Keratinocyte (primary cell): ENCODE measurements at regions not wholly inside any gene's neighbourhood (a gene's known extent, or its start where the extent isn't known, plus 50 kb on each side); places are given as distances from the start of the nearest gene placed in this dataset.

Source experiments
- DNase-seq: peaks from one replicate; pipeline ENCODE4 v3.0.0-alpha.2; 2011; ENCODE audit warnings: low read depth, missing footprints, low spot score
- FAIRE-seq: peaks from 2 replicates; lab custom pipeline; 2011; peaks lifted over from hg19 to GRCh38; lab: Jason Lieb, UNC
- H2AFZ ChIP-seq: 2 replicates; pipeline ENCODE4 v1.6.0; 2012; ENCODE audit warnings: low read length, control low read depth, inconsistent platforms; ENCODE audit not compliant: control insufficient read depth
- H3K27ac ChIP-seq: 2 replicates; pipeline ENCODE4 v1.5.1; 2011; ENCODE audit warnings: low read length; ENCODE audit not compliant: control insufficient read depth, insufficient read depth
- H3K27me3 ChIP-seq: 3 replicates; pipeline ENCODE4 v1.6.0; 2011; ENCODE audit warnings: low read length; ENCODE audit not compliant: control insufficient read depth, insufficient read depth; ENCODE audit errors: extremely low read depth
- H3K36me3 ChIP-seq, 2 experiments: 2 replicates in 1 of 2; 3 replicates in 1 of 2; pipeline ENCODE4 v1.5.1; 2011; ENCODE audit warnings: low read length in 2 of 2, mild to moderate bottlenecking in 1 of 2; ENCODE audit not compliant: control insufficient read depth in 2 of 2, insufficient read depth in 2 of 2; ENCODE audit errors: extremely low read depth in 1 of 2
- H3K4me1 ChIP-seq: 3 replicates; pipeline ENCODE4 v1.5.1; 2011; ENCODE audit warnings: low read length; ENCODE audit not compliant: control insufficient read depth, insufficient read depth; ENCODE audit errors: extremely low read depth
- H3K4me2 ChIP-seq: 3 replicates; pipeline ENCODE4 v1.6.0; 2011; ENCODE audit warnings: low read depth, low read length; ENCODE audit not compliant: control insufficient read depth, insufficient read depth; ENCODE audit errors: extremely low read depth
- H3K4me3 ChIP-seq, 3 experiments: fragments of 200-600 bp in 1 of 3; sonication (generic) in 1 of 3; 2 replicates in 2 of 3; 3 replicates in 1 of 3; pipeline ENCODE4 v1.5.1; 2011 to 2016; ENCODE audit warnings: low read length in 3 of 3, mild to moderate bottlenecking in 3 of 3, control low read depth in 2 of 3, inconsistent platforms in 1 of 3, low read depth in 1 of 3, mixed read lengths in 1 of 3, mixed run types in 1 of 3, moderate library complexity in 1 of 3; ENCODE audit not compliant: control insufficient read depth in 2 of 3, insufficient read depth in 2 of 3; ENCODE audit errors: extremely low read depth in 1 of 3
- H3K79me2 ChIP-seq: 2 replicates; pipeline ENCODE4 v1.6.0; 2012; ENCODE audit warnings: low read length; ENCODE audit not compliant: control insufficient read depth, insufficient read depth
- H3K9ac ChIP-seq: 3 replicates; pipeline ENCODE4 v1.6.0; 2011; ENCODE audit warnings: low read length; ENCODE audit not compliant: control insufficient read depth, insufficient read depth; ENCODE audit errors: extremely low read depth
- H3K9me1 ChIP-seq: 3 replicates; pipeline ENCODE4 v1.6.0; 2011; ENCODE audit warnings: low read length; ENCODE audit not compliant: control insufficient read depth, insufficient read depth; ENCODE audit errors: extremely low read depth
- H3K9me3 ChIP-seq: 2 replicates; pipeline ENCODE4 v1.5.1; 2012; ENCODE audit warnings: low read depth, low read length; ENCODE audit not compliant: control insufficient read depth
- H4K20me1 ChIP-seq: 3 replicates; pipeline ENCODE4 v1.6.0; 2011; ENCODE audit warnings: low read length; ENCODE audit not compliant: control insufficient read depth, insufficient read depth; ENCODE audit errors: extremely low read depth
- CTCF ChIP-seq, 3 experiments: IDR thresholded peaks in 1 of 3; conservative IDR thresholded peaks in 1 of 3; optimal IDR thresholded peaks in 1 of 3; 2 replicates in 2 of 3; 3 replicates in 1 of 3; pipeline versions ENCODE3 to v1.5.1; 2011; ENCODE audit warnings: low read length in 3 of 3, mild to moderate bottlenecking in 3 of 3, moderate library complexity in 2 of 3, control low read depth in 1 of 3, inconsistent platforms in 1 of 3; ENCODE audit not compliant: insufficient read depth in 2 of 3; ENCODE audit errors: extremely low read depth in 1 of 3
- EZH2 ChIP-seq: IDR thresholded peaks from one replicate; pipeline ENCODE4 v1.6.1; 2012; ENCODE audit warnings: inconsistent platforms, mild to moderate bottlenecking, low read length, moderate library complexity
- dilution Hi-C: fragments of 300-500 bp; cut with MboI; formaldehyde crosslinking; loops from one replicate; pipeline ENCODE4 v1.7.0; 2020; ENCODE audit warnings: low sequenced_read_pairs; ENCODE audit not compliant: extremely low pct_ligation_motif_present

- no peak overlapping the region for H3K9ac ChIP-seq
- dilution Hi-C loops, result no loop called here
- no peak overlapping the region for H2AFZ ChIP-seq
- FAIRE-seq, result no peak
- TF ChIP-seq EZH2 (no peak), CTCF (optimal IDR thresholded peaks at IDR 0.05 in 1 of 3, IDR thresholded peaks at IDR 0.05 in 1 of 3, conservative IDR thresholded peaks at IDR 0.05 in 1 of 3; ENCODE audit: extremely low read depth in 1 of 3, insufficient read depth in 2 of 3, low read length in 3 of 3) (no peak)
- H3K4me3 ChIP-seq, result no peak overlapping the region
- no peaks in the 10 kb centered on the region for H4K20me1 ChIP-seq
- no peaks in the 10 kb centered on the region for H3K9me3 ChIP-seq
- no peak overlapping the region for H3K4me2 ChIP-seq
- no peak overlapping the region for H3K27ac ChIP-seq
- no peak for DNase-seq
- H3K79me2 ChIP-seq, result no peaks in the 10 kb centered on the region
- no peaks in the 10 kb centered on the region for H3K4me1 ChIP-seq
- no peaks in the 10 kb centered on the region for H3K27me3 ChIP-seq
- no peaks in the 10 kb centered on the region for H3K36me3 ChIP-seq
- H3K9me1 ChIP-seq, result no peaks in the 10 kb centered on the region
Measured at GRCh38 chr2:88949336-88949735, 257.9 kb downstream of the RPIA start.

- Histone ChIP-seq H3K9me1 (no peaks in the 10 kb centered on the region), H4K20me1 (no peaks in the 10 kb centered on the region), H3K27me3 (no peaks in the 10 kb centered on the region), H2AFZ (no peak overlapping the region), H3K9ac (no peak overlapping the region), H3K4me2 (no peak overlapping the region), H3K9me3 (no peaks in the 10 kb centered on the region), H3K27ac (no peak overlapping the region), H3K4me1 (no peaks in the 10 kb centered on the region), H3K36me3 (no peaks in the 10 kb centered on the region), H3K4me3 (no peak overlapping the region), H3K79me2 (no peaks in the 10 kb centered on the region)
- no peak for TF ChIP-seq EZH2
- peak; percentile 27 to 55 (median 50) for TF ChIP-seq CTCF (optimal IDR thresholded peaks at IDR 0.05 in 1 of 3, IDR thresholded peaks at IDR 0.05 in 1 of 3, conservative IDR thresholded peaks at IDR 0.05 in 1 of 3; ENCODE audit: extremely low read depth in 1 of 3, insufficient read depth in 2 of 3, low read length in 3 of 3)
- dilution Hi-C loops, result no loop called here
- DNase-seq, result no peak
- no peak for FAIRE-seq
Measured at GRCh38 chr2:88950010-88950409, 258.5 kb downstream of the RPIA start.
